HepG2 (cell line): ENCODE measurements at regions not wholly inside any gene's neighbourhood (a gene's known extent, or its start where the extent isn't known, plus 50 kb on each side); places are given as distances from the start of the nearest gene placed in this dataset.

Experiments used
- CBFB ChIP-seq: sonication (generic); formaldehyde crosslinking; IDR thresholded peaks from 2 replicates; pipeline ENCODE4 v1.4.0; 2020; ENCODE audit warnings: missing genetic modification reagents
- ELF4 ChIP-seq: sonication (generic); formaldehyde crosslinking; IDR thresholded peaks from 2 replicates; pipeline ENCODE4 v1.5.0; 2020; ENCODE audit warnings: missing genetic modification reagents, mild to moderate bottlenecking, moderate library complexity, borderline replicate concordance
- HMGXB3 ChIP-seq: sonication (generic); formaldehyde crosslinking; IDR thresholded peaks from 2 replicates; pipeline ENCODE4 v1.4.0; 2020; ENCODE audit warnings: missing genetic modification reagents, borderline replicate concordance
- JUND ChIP-seq: sonication (generic); formaldehyde crosslinking; IDR thresholded peaks from 2 replicates; pipeline ENCODE4 v1.8.0; 2022; ENCODE audit warnings: mild to moderate bottlenecking, missing genetic modification reagents
- MLXIP ChIP-seq: sonication (generic); formaldehyde crosslinking; IDR thresholded peaks from 2 replicates; pipeline ENCODE4 v1.9.0; 2021; ENCODE audit warnings: missing genetic modification reagents, borderline replicate concordance
- NFAT5 ChIP-seq: sonication (generic); formaldehyde crosslinking; IDR thresholded peaks from 2 replicates; pipeline ENCODE4 v1.4.0; 2020; ENCODE audit warnings: missing genetic modification reagents
- PAXIP1 ChIP-seq: sonication (generic); formaldehyde crosslinking; conservative IDR thresholded peaks from 2 replicates; pipeline ENCODE4 v1.4.0; 2020; ENCODE audit warnings: mild to moderate bottlenecking, missing genetic modification reagents, moderate library complexity
- PCBP1 ChIP-seq: fragments of 200-400 bp; formaldehyde crosslinking; IDR thresholded peaks from 2 replicates; pipeline ENCODE4 v1.6.1; 2017; ENCODE audit warnings: mild to moderate bottlenecking, low read depth, low read length, borderline replicate concordance
- ZNF17 ChIP-seq: sonication (generic); formaldehyde crosslinking; IDR thresholded peaks from 2 replicates; pipeline ENCODE4 v1.5.0; 2020; ENCODE audit warnings: mild to moderate bottlenecking, missing genetic modification reagents
- ZNF749 ChIP-seq: sonication (generic); formaldehyde crosslinking; IDR thresholded peaks from 2 replicates; pipeline ENCODE4 v1.8.0; 2022; ENCODE audit warnings: mild to moderate bottlenecking, missing genetic modification reagents, moderate library complexity, borderline replicate concordance
- ZNF772 ChIP-seq: sonication (generic); formaldehyde crosslinking; IDR thresholded peaks from 2 replicates; pipeline ENCODE4 v1.5.0; 2020; ENCODE audit warnings: mild to moderate bottlenecking, missing genetic modification reagents

- TF ChIP-seq NFAT5 (CRISPR knock-in tag) (peak; percentile 31; the same call in 1 of the 2 replicates), CBFB (peak; percentile 52; the same call in 1 of the 2 replicates), JUND (CRISPR knock-in tag) (no peak), ZNF17 (no peak), ELF4 (CRISPR knock-in tag) (peak; percentile 93), PAXIP1 (CRISPR knock-in tag) (peak; percentile 43; the same call in 1 of the 2 replicates), ZNF749 (CRISPR knock-in tag) (0 out of 2 replicates have a peak, but pooled peaks have one; percentile 19), HMGXB3 (peak; percentile 55; the same call in 1 of the 2 replicates), PCBP1 (peak; percentile 31; the same call in 1 of the 2 replicates), ZNF772 (CRISPR knock-in tag) (peak; percentile 89), MLXIP (CRISPR knock-in tag) (no peak)
Observed at GRCh38 chr2:242088471-242089212, 219.1 kb downstream of the RTP5 start (continued).
